ENCODE measurements at regions not wholly inside any gene's neighbourhood (a gene's known extent, or its start where the extent isn't known, plus 50 kb on each side); places are given as distances from the start of the nearest gene placed in this dataset.
A peak's percentile ranks its signal among the peaks of the same experiment; 100 is the strongest.

- Histone ChIP-seq H3K9me3 (no peaks in the 10 kb centered on the region), H3K27ac (no peak overlapping the region), H3K36me3 (no peaks in the 10 kb centered on the region), H3K27me3 (peaks cover 0 to 46% (median 15%) of the 10 kb centered on the region in 7 donors), H3K4me3 (no peak overlapping the region), H3K4me1 (no peaks in the 10 kb centered on the region)
- intact Hi-C loops (cut with DNase I), result loop anchor here in 3 of 10 donors (10.0 kb wide), 3 partner anchors 380 to 570 kb away; partner anchors contain the start of gene DLK1 (in 1 of the 3)
- ATAC-seq, result no peak
- no peak for TF ChIP-seq CTCF (IDR thresholded peaks at IDR 0.05)
- no peak for DNase-seq
- WGBS, 2 donors, result 76 to 77% methylated on average over 23 of the region's 23 CpGs
Measured at GRCh38 chr14:101234244-101234937, 326.9 kb upstream of the DIO3 start.

DNA sequence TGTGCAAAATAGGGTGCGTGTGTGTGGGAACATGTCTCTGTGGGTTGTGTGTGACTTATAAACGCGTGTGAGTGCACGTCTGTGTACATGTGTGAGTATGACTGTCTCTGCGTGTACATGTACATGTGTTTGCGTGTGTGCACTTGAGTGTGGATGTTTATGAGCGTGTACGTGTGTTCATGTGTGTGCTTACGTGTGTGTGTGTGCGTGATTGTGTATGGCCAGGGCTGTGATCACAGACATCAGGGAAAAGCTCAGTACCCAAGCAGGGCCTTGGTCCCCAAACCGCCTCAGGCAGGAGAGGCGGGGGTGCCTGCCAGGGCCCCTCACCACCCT, 326.3 kb upstream of the DIO3 start:
- ATAC-seq (no peak), DNase-seq (no peak)
- no peaks in the 10 kb centered on the region for H3K4me1 ChIP-seq
- H3K4me3 ChIP-seq, result no peak overlapping the region
- no peaks in the 10 kb centered on the region for H3K36me3 ChIP-seq
- no peaks in the 10 kb centered on the region for H3K9me3 ChIP-seq
- no peak for TF ChIP-seq CTCF (IDR thresholded peaks at IDR 0.05)
- H3K27me3 ChIP-seq, result peaks cover 0 to 46% (median 20%) of the 10 kb centered on the region in 7 donors
- 82% methylated on average over 12 of the region's 12 CpGs for WGBS, 2 donors
- intact Hi-C loops (cut with DNase I), result loop anchor here in 4 of 10 donors (5.0 to 10.0 kb wide), 4 partner anchors 380 to 573 kb away; partner anchors contain the start of gene DLK1 (in 1 of the 4)
- no peak overlapping the region for H3K27ac ChIP-seq

GRCh38 chr14:101235335-101236103, 325.8 kb upstream of the DIO3 start:
- peak; percentile 21 to 55 for DNase-seq
- no peak overlapping the region for H3K27ac ChIP-seq
- H3K4me1 ChIP-seq, result no peaks in the 10 kb centered on the region
- peak in 7 of 9 donors; percentile 56 to 74 (median 61) for TF ChIP-seq CTCF (IDR thresholded peaks at IDR 0.05)
- H3K36me3 ChIP-seq, result no peaks in the 10 kb centered on the region
- WGBS, 2 donors, result 45 to 47% methylated on average over 15 to 16 of the region's 16 CpGs
- intact Hi-C loops (cut with DNase I), result loop anchor here in 4 of 10 donors (5.0 to 10.0 kb wide), 4 partner anchors 381 to 573 kb away; partner anchors contain the start of gene DLK1 (in 1 of the 4)
- peaks cover 0 to 46% (median 25%) of the 10 kb centered on the region in 7 donors for H3K27me3 ChIP-seq
- H3K4me3 ChIP-seq, result no peak overlapping the region
- peak in 5 of 8 donors; percentile 65 to 68 (median 66) for ATAC-seq
- H3K9me3 ChIP-seq, result no peaks in the 10 kb centered on the region

GRCh38 chr14:101236496-101237251, 324.6 kb upstream of the DIO3 start:
- no peak overlapping the region for H3K27ac ChIP-seq
- no peaks in the 10 kb centered on the region for H3K4me1 ChIP-seq
- no peak for ATAC-seq
- H3K27me3 ChIP-seq, result peaks cover 0 to 50% (median 28%) of the 10 kb centered on the region in 7 donors
- H3K4me3 ChIP-seq, result no peak overlapping the region
- intact Hi-C loops (cut with DNase I), result loop anchor here in 4 of 10 donors (5.0 to 10.0 kb wide), 4 partner anchors 382 to 574 kb away; partner anchors contain the start of gene DLK1 (in 1 of the 4)
- TF ChIP-seq CTCF (IDR thresholded peaks at IDR 0.05), result no peak
- H3K36me3 ChIP-seq, result no peaks in the 10 kb centered on the region
- 85 to 87% methylated on average over 15 of the region's 15 CpGs for WGBS, 2 donors
- H3K9me3 ChIP-seq, result peaks cover 0 to 4% (median 0%) of the 10 kb centered on the region in 11 donors
- no peak for DNase-seq
